Heart right ventricle (tissue), 16 donors: ENCODE measurements at regions not wholly inside any gene's neighbourhood (a gene's known extent, or its start where the extent isn't known, plus 50 kb on each side); places are given as distances from the start of the nearest gene placed in this dataset.
"Not testable (repeated sequence)": the region's sequence is repeated elsewhere in the genome, so short reads cannot be mapped to it uniquely, and the experiment has no call there.

Experiments used
- ATAC-seq, 8 donors: fragments of 200-7000 bp; cut with Tn5 transposase; one replicate each; pipeline ENCODE4 v1.9.1; 2020; ENCODE audit warnings: mild to moderate bottlenecking in 8 of 8, moderate library complexity in 8 of 8, moderate number of reproducible peaks in 1 of 8
- DNase-seq, 2 donors: peaks; one replicate each; pipeline ENCODE4 v3.0.0-alpha.2; 2020
- H3K27ac ChIP-seq, 10 donors: fragments of 200-600 bp; sonication (generic) in 2 of 10; one replicate each; pipeline versions ENCODE4 v1.5.0 to v1.8.0; 2020 to 2022; ENCODE audit warnings: mild to moderate bottlenecking in 3 of 10
- H3K27me3 ChIP-seq, 7 donors: fragments of 200-600 bp; one replicate each; pipeline ENCODE4 v1.8.0; 2021 to 2022; ENCODE audit warnings: mild to moderate bottlenecking in 2 of 7
- H3K36me3 ChIP-seq, 9 donors: fragments of 200-600 bp; sonication (generic) in 1 of 9; one replicate each; pipeline versions ENCODE4 v1.5.0 to v1.8.0; 2020 to 2022; ENCODE audit warnings: mild to moderate bottlenecking in 2 of 9
- H3K4me1 ChIP-seq, 9 donors: fragments of 200-600 bp; sonication (generic) in 1 of 9; one replicate each; pipeline versions ENCODE4 v1.5.0 to v1.8.0; 2020 to 2022; ENCODE audit warnings: mild to moderate bottlenecking in 4 of 9
- H3K4me3 ChIP-seq, 10 donors: fragments of 200-600 bp; sonication (generic) in 2 of 10; one replicate each; pipeline versions ENCODE4 v1.5.0 to v1.8.0; 2020 to 2022; ENCODE audit warnings: mild to moderate bottlenecking in 7 of 10, moderate library complexity in 2 of 10
- H3K9me3 ChIP-seq, 11 donors: fragments of 200-600 bp in 10 of 11; sonication (generic) in 2 of 11; one replicate each; pipeline versions ENCODE4 v1.5.0 to v1.8.0; 2013 to 2022; ENCODE audit warnings: mild to moderate bottlenecking in 2 of 11, control low read depth in 1 of 11, moderate library complexity in 1 of 11
- CTCF ChIP-seq, 9 donors: fragments of 200-600 bp; sonication (generic) in 2 of 9; IDR thresholded peaks; one replicate each; pipeline versions ENCODE4 v1.5.0 to v1.8.0; 2021 to 2022; ENCODE audit warnings: antibody characterized with exemption in 9 of 9, mild to moderate bottlenecking in 5 of 9, moderate library complexity in 1 of 9
- WGBS, 2 donors: extraction: QIAGEN DNeasy Blood & Tissue Kit; methylation state at CpG; one replicate each; pipeline ENCODE4 v1.1.7; 2013; ENCODE audit warnings: inconsistent platforms in 1 of 2; 5-methylcytosine and 5-hydroxymethylcytosine counted together
- intact Hi-C, 10 donors: fragments of 100-400 bp; cut with DNase I; formaldehyde crosslinking; loops; one replicate each; pipeline versions ENCODE4 v1.11.1 to v1.14.2; 2022
- donor health status: Arrhythmogenic right ventricular cardiomyopathy.
- donor health status: ischemic (EF 13 %, LVEDD 7.1; RV severe dilation, severe dysfunction).
- donor health status: healthy with polysubstance abuse.
- donor health status: DM: no; HTN: yes; CAD: no.
- donor health status: DM: no; HTN: no; CAD: no.
- donor health status: ischemic (EF 25% LVEDD 6.9; RV normal size, moderate dysfunction).
- donor health status: ischemic (EF 25% LVEDD 5.7; RV mildly dilated, moderate dysfunction).
- donor health status: healthy.
- donor health status: DM: yes; HTN: yes; CAD: no.
- donor health status: Ischemic cardiomyopathy.
- donor health status: ischemic (EF 35%, LVEDD 5.7; RV mildly dilated, moderate dysfunction).
- donor health status: nonischemic (EF 11% LVEDD 7.7; RV severe dilation, severe dysfunction).
- donor health status: DM: yes; HTN: yes; CAD: no.
- donor health status: PGD.
- donor health status: ischemic (EF 29% LVEDD 5.4; RV normal size, mild dysfunction).
- donor health status: nonischemic (EF 23%, LVEDD 6.1; RV moderate dilation, normal function).

GRCh38 chr7:37601321-37601720 lies 82.2 kb upstream of the GPR141 start:
- WGBS, 2 donors, result 89 to 90% methylated on average over 6 of the region's 6 CpGs
- ATAC-seq, result no peak
- intact Hi-C loops, result no loop called here

GRCh38 chr7:37604078-37604477 lies 79.5 kb upstream of the GPR141 start:
- ATAC-seq (no peak), DNase-seq (no peak)
- H3K27me3 ChIP-seq, result peaks cover 0 to 4% (median 0%) of the 10 kb centered on the region in 7 donors
- WGBS, 2 donors, result 80 to 86% methylated on average over 1 of the region's 1 CpG
- intact Hi-C loops, result no loop called here
- H3K27ac ChIP-seq, result no peak overlapping the region
- H3K36me3 ChIP-seq, result no peaks in the 10 kb centered on the region
- no peaks in the 10 kb centered on the region for H3K4me1 ChIP-seq
- H3K4me3 ChIP-seq, result no peak overlapping the region
- H3K9me3 ChIP-seq, result peaks cover 0 to under 1% (median 0%) of the 10 kb centered on the region in 11 donors
- no peak for TF ChIP-seq CTCF (IDR thresholded peaks at IDR 0.05)

More at GRCh38 chr7:37601321-37601720, 82.2 kb upstream of the GPR141 start:
- no peak for TF ChIP-seq CTCF (IDR thresholded peaks at IDR 0.05)
- H3K36me3 ChIP-seq, result no peaks in the 10 kb centered on the region
- no peak for DNase-seq
- peaks cover 0 to 10% (median 0%) of the 10 kb centered on the region in 11 donors for H3K9me3 ChIP-seq
- H3K27ac ChIP-seq, result no peak overlapping the region
- no peak overlapping the region for H3K4me3 ChIP-seq
- H3K27me3 ChIP-seq, result no peaks in the 10 kb centered on the region
- H3K4me1 ChIP-seq, result no peaks in the 10 kb centered on the region

- DNase-seq, ATAC-seq, H3K4me3 ChIP-seq, intact Hi-C loops, H3K9me3 ChIP-seq, H3K27me3 ChIP-seq, H3K4me1 ChIP-seq, H3K36me3 ChIP-seq, H3K27ac ChIP-seq: not testable (repeated sequence)
- WGBS, 2 donors, result 88 to 95% methylated on average over 10 to 14 of the region's 16 CpGs
These were observed 66.2 kb upstream of the GPR141 start for GRCh38 chr7:37617406-37617805.

- intact Hi-C loops, result loop anchor here in 1 of 10 donors (10.0 kb wide), 1 partner anchor 192 kb away; no protein-coding TSS in a partner anchor
- Histone ChIP-seq H3K9me3 (peaks cover 0 to 51% (median 20%) of the 10 kb centered on the region in 11 donors), H3K4me1 (no peaks in the 10 kb centered on the region), H3K36me3 (no peaks in the 10 kb centered on the region), H3K27me3 (no peaks in the 10 kb centered on the region), H3K4me3 (no peak overlapping the region), H3K27ac (no peak overlapping the region)
- TF ChIP-seq CTCF (IDR thresholded peaks at IDR 0.05), result no peak
- DNase-seq, result no peak
- 49 to 58% methylated on average over 1 of the region's 1 CpG for WGBS, 2 donors
- ATAC-seq, result no peak
These were observed 50.5 kb upstream of the GPR141 start for GRCh38 chr7:37633048-37633447.
